ENCODE measurements at regions not wholly inside any gene's neighbourhood (a gene's known extent, or its start where the extent isn't known, plus 50 kb on each side); places are given as distances from the start of the nearest gene placed in this dataset.

DNA sequence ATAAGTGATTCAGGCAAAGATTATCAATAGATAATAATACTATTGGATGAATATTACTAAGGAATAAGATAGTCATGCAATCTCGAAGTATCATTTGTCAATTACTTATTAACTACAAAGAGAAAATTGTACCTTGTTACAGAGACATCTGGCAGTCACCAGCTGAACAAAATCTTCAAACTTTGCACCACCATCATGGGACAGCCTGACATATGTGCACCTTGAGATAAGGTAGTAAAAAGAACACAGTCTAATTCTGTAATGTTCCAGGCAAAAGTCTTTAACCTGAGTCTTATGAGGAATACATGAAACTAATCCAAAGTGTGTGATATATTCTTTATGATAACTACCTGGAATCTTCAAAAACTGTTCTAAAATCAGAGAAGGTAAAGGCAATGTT, 423.0 kb upstream of the ZNF608 start:
- TF ChIP-seq, protein P1, sequence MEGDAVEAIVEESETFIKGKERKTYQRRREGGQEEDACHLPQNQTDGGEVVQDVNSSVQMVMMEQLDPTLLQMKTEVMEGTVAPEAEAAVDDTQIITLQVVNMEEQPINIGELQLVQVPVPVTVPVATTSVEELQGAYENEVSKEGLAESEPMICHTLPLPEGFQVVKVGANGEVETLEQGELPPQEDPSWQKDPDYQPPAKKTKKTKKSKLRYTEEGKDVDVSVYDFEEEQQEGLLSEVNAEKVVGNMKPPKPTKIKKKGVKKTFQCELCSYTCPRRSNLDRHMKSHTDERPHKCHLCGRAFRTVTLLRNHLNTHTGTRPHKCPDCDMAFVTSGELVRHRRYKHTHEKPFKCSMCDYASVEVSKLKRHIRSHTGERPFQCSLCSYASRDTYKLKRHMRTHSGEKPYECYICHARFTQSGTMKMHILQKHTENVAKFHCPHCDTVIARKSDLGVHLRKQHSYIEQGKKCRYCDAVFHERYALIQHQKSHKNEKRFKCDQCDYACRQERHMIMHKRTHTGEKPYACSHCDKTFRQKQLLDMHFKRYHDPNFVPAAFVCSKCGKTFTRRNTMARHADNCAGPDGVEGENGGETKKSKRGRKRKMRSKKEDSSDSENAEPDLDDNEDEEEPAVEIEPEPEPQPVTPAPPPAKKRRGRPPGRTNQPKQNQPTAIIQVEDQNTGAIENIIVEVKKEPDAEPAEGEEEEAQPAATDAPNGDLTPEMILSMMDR (IDR thresholded peaks at IDR 0.05; ENCODE audit: extremely low read depth in 1 of 2, insufficient read depth in 1 of 2, low read depth in 1 of 2, low read length in 2 of 2), result no peak
- TF ChIP-seq JUN (IDR thresholded peaks at IDR 0.05; ENCODE audit: borderline replicate concordance, insufficient read depth, insufficient read length, low read depth), result no peak
- TF ChIP-seq MYC (IDR thresholded peaks at IDR 0.05; ENCODE audit: low read depth, low read length), result no peak
- no peak for TF ChIP-seq EZH2 (IDR thresholded peaks at IDR 0.05; ENCODE audit: borderline replicate concordance, low read depth, low read length, severe bottlenecking)

All from endothelial cell of umbilical vein (primary cell).